H9 (cell line): ENCODE measurements at regions not wholly inside any gene's neighbourhood (a gene's known extent, or its start where the extent isn't known, plus 50 kb on each side); places are given as distances from the start of the nearest gene placed in this dataset.

Experiments
- DNase-seq: peaks from one replicate; pipeline ENCODE4 v3.0.0-alpha.2; 2017
- H2AFZ ChIP-seq: one replicate; pipeline ENCODE4 v1.6.1; 2013; ENCODE audit warnings: mild to moderate bottlenecking, low read length, control low read depth, moderate library complexity
- H2AK5ac ChIP-seq: 2 replicates; pipeline ENCODE4 v1.6.1; 2013; ENCODE audit warnings: low read length, control low read depth, mixed read lengths; ENCODE audit not compliant: insufficient read length
- H2BK120ac ChIP-seq: one replicate; pipeline ENCODE4 v1.6.1; 2013; ENCODE audit warnings: low read depth, mild to moderate bottlenecking, low read length, control low read depth, inconsistent platforms; ENCODE audit not compliant: poor library complexity, severe bottlenecking
- H2BK12ac ChIP-seq: 2 replicates; pipeline ENCODE4 v1.6.1; 2013; ENCODE audit warnings: low read length, control low read depth, mixed read lengths, low read depth; ENCODE audit not compliant: insufficient read length
- H2BK15ac ChIP-seq: 2 replicates; pipeline ENCODE4 v1.6.1; 2013; ENCODE audit warnings: low read depth, low read length, control low read depth
- H2BK20ac ChIP-seq: one replicate; pipeline ENCODE4 v1.6.1; 2013; ENCODE audit warnings: low read depth, mild to moderate bottlenecking, low read length, control low read depth, inconsistent platforms; ENCODE audit not compliant: poor library complexity, severe bottlenecking
- H2BK5ac ChIP-seq: 2 replicates; pipeline ENCODE4 v1.6.1; 2013; ENCODE audit warnings: low read length, control low read depth, mixed read lengths; ENCODE audit not compliant: insufficient read length
- H3K14ac ChIP-seq: 2 replicates; pipeline ENCODE4 v1.6.1; 2013; ENCODE audit warnings: low read length, control low read depth; ENCODE audit not compliant: insufficient read depth
- H3K18ac ChIP-seq: 2 replicates; pipeline ENCODE4 v1.6.1; 2013; ENCODE audit warnings: low read depth, mild to moderate bottlenecking, mixed read lengths, low read length, control low read depth; ENCODE audit not compliant: insufficient read length
- H3K23ac ChIP-seq: 2 replicates; pipeline ENCODE4 v1.6.1; 2013; ENCODE audit warnings: low read length, control low read depth, mixed read lengths, low read depth; ENCODE audit not compliant: insufficient read length
- H3K23me2 ChIP-seq: 2 replicates; pipeline ENCODE4 v1.6.1; 2013; ENCODE audit warnings: low read depth, mild to moderate bottlenecking, mixed read lengths, low read length, control low read depth; ENCODE audit not compliant: insufficient read length, poor library complexity, severe bottlenecking
- H3K27ac ChIP-seq: 2 replicates; pipeline ENCODE4 v1.5.1; 2013; ENCODE audit warnings: low read length, control low read depth, mixed read lengths, low read depth; ENCODE audit not compliant: insufficient read length
- H3K27me3 ChIP-seq: 2 replicates; pipeline ENCODE4 v1.6.1; 2013; ENCODE audit warnings: low read length, control low read depth, inconsistent platforms; ENCODE audit not compliant: insufficient read depth
- H3K4ac ChIP-seq: 2 replicates; pipeline ENCODE4 v1.6.1; 2013; ENCODE audit warnings: low read depth, mild to moderate bottlenecking, control low read depth, inconsistent platforms, low read length, moderate library complexity
- H3K4me1 ChIP-seq: 2 replicates; pipeline ENCODE4 v1.6.1; 2013; ENCODE audit warnings: low read length, control low read depth, inconsistent platforms; ENCODE audit not compliant: insufficient read depth
- H3K4me2 ChIP-seq: 2 replicates; pipeline ENCODE4 v1.6.1; 2013; ENCODE audit warnings: low read length, control low read depth, mixed read lengths; ENCODE audit not compliant: insufficient read length, insufficient read depth
- H3K56ac ChIP-seq: 2 replicates; pipeline ENCODE4 v1.6.1; 2013; ENCODE audit warnings: low read depth, mild to moderate bottlenecking, mixed read lengths, low read length, control low read depth; ENCODE audit not compliant: insufficient read length
- H3K79me1 ChIP-seq: 2 replicates; pipeline ENCODE4 v1.6.1; 2013; ENCODE audit warnings: low read depth, mild to moderate bottlenecking, moderate library complexity, low read length, control low read depth, inconsistent platforms; ENCODE audit not compliant: insufficient read depth, poor library complexity, severe bottlenecking
- H3K79me2 ChIP-seq: 2 replicates; pipeline ENCODE4 v1.6.1; 2013; ENCODE audit warnings: low read length, control low read depth, inconsistent platforms; ENCODE audit not compliant: insufficient read depth
- H3K9ac ChIP-seq: 2 replicates; pipeline ENCODE4 v1.6.1; 2013; ENCODE audit warnings: low read length, control low read depth, mixed read lengths; ENCODE audit not compliant: insufficient read length; ENCODE audit errors: extremely low read depth
- H3K9me3 ChIP-seq: one replicate; pipeline ENCODE4 v1.6.1; 2013; ENCODE audit warnings: low read depth, low read length, inconsistent platforms; ENCODE audit not compliant: control insufficient read depth
- H3T11ph ChIP-seq: one replicate; pipeline ENCODE4 v1.6.1; 2013; ENCODE audit warnings: mild to moderate bottlenecking, low read length, control low read depth, inconsistent platforms
- H4K20me1 ChIP-seq: one replicate; pipeline ENCODE4 v1.6.1; 2013; ENCODE audit not compliant: control insufficient read depth, insufficient read length, insufficient read depth
- H4K5ac ChIP-seq: 2 replicates; pipeline ENCODE4 v1.6.1; 2013; ENCODE audit warnings: low read depth, mild to moderate bottlenecking, mixed read lengths, low read length, control low read depth; ENCODE audit not compliant: insufficient read length
- H4K8ac ChIP-seq: replicated peaks from 2 replicates; pipeline ENCODE4 v1.6.1; 2013; ENCODE audit warnings: low read length, control low read depth, mixed read lengths, low read depth; ENCODE audit not compliant: insufficient read length
- H4K91ac ChIP-seq: 2 replicates; pipeline ENCODE4 v1.6.1; 2013; ENCODE audit warnings: low read depth, mild to moderate bottlenecking, moderate library complexity, mixed read lengths, low read length, control low read depth; ENCODE audit not compliant: insufficient read length
- H3K27ac Mint-ChIP-seq, 3 experiments: 2 replicates in 2 of 3; 3 replicates in 1 of 3; pipeline ENCODE4 v1.8.0; 2020 to 2021; ENCODE audit warnings: mixed read lengths in 3 of 3, mild to moderate bottlenecking in 1 of 3, moderate library complexity in 1 of 3
- H3K27me3 Mint-ChIP-seq: 2 replicates; pipeline ENCODE4 v1.8.0; 2021; ENCODE audit warnings: low read depth, mild to moderate bottlenecking, moderate library complexity, mixed read lengths
- H3K36me3 Mint-ChIP-seq, 3 experiments: 2 replicates in 2 of 3; 3 replicates in 1 of 3; pipeline ENCODE4 v1.8.0; 2020 to 2021; ENCODE audit warnings: low read depth in 3 of 3, mixed read lengths in 3 of 3; ENCODE audit not compliant: insufficient read depth in 1 of 3
- H3K4me1 Mint-ChIP-seq, 2 experiments: 2 replicates each; pipeline ENCODE4 v1.8.0; 2020; ENCODE audit warnings: mixed read lengths in 2 of 2
- H3K4me3 Mint-ChIP-seq, 2 experiments: 2 replicates in 1 of 2; 3 replicates in 1 of 2; pipeline ENCODE4 v1.8.0; 2020 to 2021; ENCODE audit warnings: mild to moderate bottlenecking in 2 of 2, mixed read lengths in 2 of 2, moderate library complexity in 1 of 2
- H3K9me3 Mint-ChIP-seq, 2 experiments: 2 replicates in 1 of 2; 3 replicates in 1 of 2; pipeline ENCODE4 v1.8.0; 2020; ENCODE audit warnings: mild to moderate bottlenecking in 2 of 2, mixed read lengths in 2 of 2, moderate library complexity in 1 of 2
- CTCF ChIP-seq: fragments of 200-600 bp; sonication (generic); conservative IDR thresholded peaks from 3 replicates; pipeline ENCODE4 v1.8.0; 2021; ENCODE audit warnings: antibody characterized with exemption, mild to moderate bottlenecking
- WGBS: extraction: QIAGEN DNeasy Blood & Tissue Kit; methylation state at CpG from one replicate; pipeline ENCODE4 v1.1.7; 2013; ENCODE audit warnings: missing lambda C conversion rate, low lambda C conversion rate, mixed read lengths; ENCODE audit not compliant: insufficient read length; ENCODE audit errors: extremely low coverage; 5-methylcytosine and 5-hydroxymethylcytosine counted together

GRCh38 chr2:5394223-5394622 is 298.0 kb upstream of the SOX11 start:
- no peak overlapping the region for H3K56ac ChIP-seq
- no peak overlapping the region for H2BK15ac ChIP-seq
- Mint-ChIP-seq H3K4me3 (no peak overlapping the region), H3K4me1 (peaks cover 8 to 11% of the 10 kb centered on the region in 2 experiments), H3K27ac (no peak overlapping the region), H3K36me3 (no peaks in the 10 kb centered on the region), H3K27me3 (no peaks in the 10 kb centered on the region), H3K9me3 (no peaks in the 10 kb centered on the region)
- H4K8ac ChIP-seq = no peak overlapping the region
- H3K27ac ChIP-seq = no peak overlapping the region
- no peak overlapping the region for H2BK120ac ChIP-seq
- H3K18ac ChIP-seq = no peak overlapping the region
- TF ChIP-seq CTCF = no peak
- WGBS = no CpG with 5 or more reads among the region's 5 CpGs
- H2BK12ac ChIP-seq = no peak overlapping the region
- H3K14ac ChIP-seq = no peak overlapping the region
- H3K23me2 ChIP-seq = no peaks in the 10 kb centered on the region
- no peak overlapping the region for H3K9ac ChIP-seq
- H3K4me2 ChIP-seq = no peak overlapping the region
- no peak overlapping the region for H2BK5ac ChIP-seq
- no peaks in the 10 kb centered on the region for H3K4me1 ChIP-seq
- no peak overlapping the region for H2BK20ac ChIP-seq
- no peak overlapping the region for H3K4ac ChIP-seq
- no peaks in the 10 kb centered on the region for H4K20me1 ChIP-seq
- H2AK5ac ChIP-seq = no peak overlapping the region
- no peaks in the 10 kb centered on the region for H3K79me2 ChIP-seq
- no peak overlapping the region for H3K23ac ChIP-seq
- H2AFZ ChIP-seq = no peak overlapping the region
- DNase-seq = no peak
- no peak overlapping the region for H4K91ac ChIP-seq
- H4K5ac ChIP-seq = no peak overlapping the region
- no peaks in the 10 kb centered on the region for H3K27me3 ChIP-seq
- no peaks in the 10 kb centered on the region for H3K79me1 ChIP-seq
- no peak overlapping the region for H3T11ph ChIP-seq
- H3K9me3 ChIP-seq = no peaks in the 10 kb centered on the region
